Transverse colon (tissue), 4 donors: ENCODE measurements at regions not wholly inside any gene's neighbourhood (a gene's known extent, or its start where the extent isn't known, plus 50 kb on each side); places are given as distances from the start of the nearest gene placed in this dataset.

Experiments
- DNase-seq: peaks from one replicate; pipeline ENCODE4 v3.0.0-alpha.2; 2019
- H3K27ac ChIP-seq, 4 donors: fragments of 200-600 bp; sonication (generic); 2 replicates each; pipeline ENCODE4 v1.5.1; 2016 to 2018; ENCODE audit warnings: inconsistent platforms in 4 of 4
- H3K27me3 ChIP-seq: fragments of 200-600 bp; sonication (generic); 2 replicates; pipeline ENCODE4 v1.5.1; 2017; ENCODE audit warnings: inconsistent platforms
- H3K36me3 ChIP-seq, 4 donors: fragments of 200-600 bp; sonication (generic); 2 replicates each; pipeline ENCODE4 v1.5.1; 2017 to 2019; ENCODE audit warnings: inconsistent platforms in 4 of 4
- H3K4me1 ChIP-seq, 4 donors: fragments of 200-600 bp; sonication (generic); 2 replicates each; pipeline ENCODE4 v1.5.1; 2017 to 2020; ENCODE audit warnings: inconsistent platforms in 4 of 4
- H3K4me3 ChIP-seq, 4 donors: fragments of 200-600 bp; sonication (generic); 1 replicate in 1 of 4; 2 replicates in 3 of 4; pipeline versions ENCODE4 v1.5.1 to v1.6.1; 2017 to 2019; ENCODE audit warnings: inconsistent platforms in 4 of 4
- H3K9me3 ChIP-seq, 2 donors: fragments of 200-600 bp; sonication (generic); 2 replicates each; pipeline ENCODE4 v1.5.1; 2017 to 2019; ENCODE audit warnings: inconsistent platforms in 2 of 2
- EP300 ChIP-seq: sonication (generic); formaldehyde crosslinking; IDR thresholded peaks from one replicate; pipeline ENCODE4 v1.6.1; 2017; ENCODE audit warnings: antibody characterized with exemption, low read depth
- POLR2A ChIP-seq: fragments of 450-650 bp; IDR thresholded peaks from one replicate; pipeline ENCODE4 v1.6.1; 2016; ENCODE audit warnings: antibody characterized with exemption, mild to moderate bottlenecking, moderate library complexity
- POLR2AphosphoS5 ChIP-seq, 3 donors: sonication (generic); formaldehyde crosslinking; IDR thresholded peaks; one replicate each; pipeline ENCODE4 v1.6.1; 2016; ENCODE audit warnings: antibody characterized with exemption in 3 of 3
- WGBS, 2 donors: methylation state at CpG; one replicate each; pipeline ENCODE4 v1.1.5; 2018; ENCODE audit warnings: low coverage in 1 of 2; 5-methylcytosine and 5-hydroxymethylcytosine counted together
- in situ Hi-C, 4 donors: fragments of 200-750 bp; cut with MboI; loops; one replicate each; pipeline versions ENCODE4 v1.15.0 to v1.15.1; 2017; ENCODE audit warnings: low sequenced_read_pairs in 3 of 4, low pct_ligation_motif_present in 1 of 4, low pct_unique_long_range_greater_than_20kb in 1 of 4
- intact Hi-C: fragments of 100-400 bp; cut with DNase I; formaldehyde crosslinking; loops from one replicate; pipeline ENCODE4 v1.15.1; 2023; ENCODE audit warnings: low total_unique reads
- small RNA-seq, 4 donors: library from RNA; depleted of rRNA; stranded (forward); fragments of <200 nt; gene quantifications; one replicate each; pipeline ENCODE3, GENCODE V24; 2016

- no peak for DNase-seq
- H3K36me3 ChIP-seq: no peaks in the 10 kb centered on the region
- TF ChIP-seq POLR2AphosphoS5 (IDR thresholded peaks at IDR 0.05) (no peak), POLR2A (no peak), EP300 (no peak)
- no peaks in the 10 kb centered on the region for H3K9me3 ChIP-seq
- no peak overlapping the region for H3K4me3 ChIP-seq
- in situ Hi-C loops (no loop called here), intact Hi-C loops (no loop called here)
- no peaks in the 10 kb centered on the region for H3K27me3 ChIP-seq
- H3K27ac ChIP-seq: peak overlapping the region in 3 of 4 donors; percentile 9 to 29 (median 10)
- 28 to 30% methylated on average over 1 of the region's 1 CpG for WGBS, 2 donors
- H3K4me1 ChIP-seq: peaks cover 0 to 31% (median 6%) of the 10 kb centered on the region in 4 donors
Measured at GRCh38 chr4:119678761-119679160, 50.2 kb upstream of the PDE5A start.

Small RNAs in the stretch of these regions (small RNA-seq; reads per million reads assigned to genes)
- gene RF00019: 0 reads per million in 4 donors
